ENCODE measurements at regions not wholly inside any gene's neighbourhood (a gene's known extent, or its start where the extent isn't known, plus 50 kb on each side); places are given as distances from the start of the nearest gene placed in this dataset.

GRCh38 chr9:81480828-81481604 lies 208.3 kb downstream of the TLE1 start:
- no peak for DNase-seq

GRCh38 chr9:81479573-81479972 lies 209.8 kb downstream of the TLE1 start:
- no peak for DNase-seq

- DNase-seq: no peak
Measured at GRCh38 chr9:81477669-81478068, 211.7 kb downstream of the TLE1 start.

GRCh38 chr9:81476813-81477490 lies 212.4 kb downstream of the TLE1 start:
- DNase-seq: no peak

- no peak for DNase-seq
Measured at GRCh38 chr9:81474792-81475191, 214.6 kb downstream of the TLE1 start.

- no peak for DNase-seq
Measured at GRCh38 chr9:81474125-81474524, 215.2 kb downstream of the TLE1 start.

GRCh38 chr9:81473708-81474107 lies 215.6 kb downstream of the TLE1 start:
- no peak for DNase-seq

- no peak for DNase-seq
Measured at GRCh38 chr9:81473206-81473605, 216.1 kb downstream of the TLE1 start.

GRCh38 chr9:81472701-81473100 lies 216.6 kb downstream of the TLE1 start:
- no peak for DNase-seq

GRCh38 chr9:81470864-81471263 lies 218.5 kb downstream of the TLE1 start:
- no peak for DNase-seq

- DNase-seq: no peak
Measured at GRCh38 chr9:81468084-81468595, 221.2 kb downstream of the TLE1 start.

- DNase-seq: no peak
Measured at GRCh38 chr9:81466981-81467380, 222.4 kb downstream of the TLE1 start.

- DNase-seq: no peak
Measured at GRCh38 chr9:81465468-81466011, 223.8 kb downstream of the TLE1 start.

GRCh38 chr9:81462801-81463200 lies 226.5 kb downstream of the TLE1 start:
- DNase-seq: no peak

- DNase-seq: no peak
Measured at GRCh38 chr9:81461196-81461595, 228.2 kb downstream of the TLE1 start.

- no peak for DNase-seq
Measured at GRCh38 chr9:81460693-81461092, 228.7 kb downstream of the TLE1 start.

GRCh38 chr9:81459591-81459990 lies 229.8 kb downstream of the TLE1 start:
- DNase-seq: no peak

- DNase-seq: no peak
Measured at GRCh38 chr9:81456431-81457006, 232.8 kb downstream of the TLE1 start.

- no peak for DNase-seq
Measured at GRCh38 chr9:81455462-81456219, 233.7 kb downstream of the TLE1 start.

- no peak for DNase-seq
Measured at GRCh38 chr9:81445331-81445921, 243.9 kb downstream of the TLE1 start.

GRCh38 chr9:81431641-81432040 lies 257.7 kb downstream of the TLE1 start:
- DNase-seq: no peak

GRCh38 chr9:81430727-81431126 lies 258.6 kb downstream of the TLE1 start:
- DNase-seq: no peak

- no peak for DNase-seq
Measured at GRCh38 chr9:81427870-81428269, 261.5 kb downstream of the TLE1 start.

Measured in SIG-M5 (cell line).